Left ventricle myocardium inferior (tissue), 1 donor: ENCODE measurements at regions not wholly inside any gene's neighbourhood (a gene's known extent, or its start where the extent isn't known, plus 50 kb on each side); places are given as distances from the start of the nearest gene placed in this dataset.

Experiments used
- DNase-seq: peaks from one replicate; pipeline ENCODE4 v3.0.0-alpha.2; 2020
- H3K27ac ChIP-seq: fragments of 200-600 bp; replicated peaks from 2 replicates; pipeline ENCODE4 v1.8.0; 2021
- H3K27me3 ChIP-seq: fragments of 200-600 bp; 2 replicates; pipeline ENCODE4 v1.8.0; 2021; ENCODE audit warnings: low read depth
- H3K36me3 ChIP-seq: fragments of 200-600 bp; 2 replicates; pipeline ENCODE4 v1.8.0; 2021
- H3K4me1 ChIP-seq: fragments of 200-600 bp; 2 replicates; pipeline ENCODE4 v1.8.0; 2021
- H3K4me3 ChIP-seq: fragments of 200-600 bp; 2 replicates; pipeline ENCODE4 v1.8.0; 2021; ENCODE audit warnings: mild to moderate bottlenecking, moderate library complexity
- H3K9me3 ChIP-seq: fragments of 200-600 bp; replicated peaks from 2 replicates; pipeline ENCODE4 v1.8.0; 2021
- CTCF ChIP-seq: fragments of 200-600 bp; IDR thresholded peaks from 2 replicates; pipeline ENCODE4 v1.8.0; 2021; ENCODE audit warnings: antibody characterized with exemption, mild to moderate bottlenecking, borderline replicate concordance
- intact Hi-C: fragments of 100-400 bp; cut with micrococcal nuclease; formaldehyde crosslinking; loops from one replicate; pipeline ENCODE4 v1.11.0; 2022
- donor health status: DM: no; HTN: yes; CAD: no; lungs with severe emphysema.

GRCh38 chr18:56162311-56163265 is 475.8 kb downstream of the TXNL1 start:
- Histone ChIP-seq H3K9me3 (no peaks in the 10 kb centered on the region), H3K4me1 (peaks cover 29% of the 10 kb centered on the region), H3K4me3 (no peak overlapping the region), H3K27ac (peak overlapping the region; percentile 84), H3K27me3 (no peaks in the 10 kb centered on the region), H3K36me3 (no peaks in the 10 kb centered on the region)
- no peak for DNase-seq
- no peak for TF ChIP-seq CTCF
- intact Hi-C loops, result no loop called here

- no peak for TF ChIP-seq CTCF
- Histone ChIP-seq H3K4me1 (peaks cover 29% of the 10 kb centered on the region), H3K36me3 (no peaks in the 10 kb centered on the region), H3K27ac (peak overlapping the region; percentile 84), H3K27me3 (no peaks in the 10 kb centered on the region), H3K9me3 (no peaks in the 10 kb centered on the region), H3K4me3 (no peak overlapping the region)
- intact Hi-C loops, result no loop called here
- DNase-seq, result no peak
Measured at GRCh38 chr18:56161566-56162260, 476.7 kb downstream of the TXNL1 start.

GRCh38 chr18:56158676-56159075 is 479.7 kb downstream of the TXNL1 start:
- peaks cover 3% of the 10 kb centered on the region for H3K9me3 ChIP-seq
- no peak overlapping the region for H3K27ac ChIP-seq
- H3K27me3 ChIP-seq, result no peaks in the 10 kb centered on the region
- intact Hi-C loops, result no loop called here
- no peak overlapping the region for H3K4me3 ChIP-seq
- no peak for TF ChIP-seq CTCF
- peaks cover 29% of the 10 kb centered on the region for H3K4me1 ChIP-seq
- no peaks in the 10 kb centered on the region for H3K36me3 ChIP-seq
- no peak for DNase-seq

GRCh38 chr18:56157541-56157940 is 480.9 kb downstream of the TXNL1 start:
- DNase-seq, result no peak
- Histone ChIP-seq H3K4me1 (peaks cover 19% of the 10 kb centered on the region), H3K36me3 (no peaks in the 10 kb centered on the region), H3K27me3 (no peaks in the 10 kb centered on the region), H3K4me3 (no peak overlapping the region), H3K9me3 (peaks cover 3% of the 10 kb centered on the region), H3K27ac (no peak overlapping the region)
- TF ChIP-seq CTCF, result no peak
- intact Hi-C loops, result no loop called here

GRCh38 chr18:56152551-56153310 is 485.7 kb downstream of the TXNL1 start:
- peaks cover 3% of the 10 kb centered on the region for H3K9me3 ChIP-seq
- no peaks in the 10 kb centered on the region for H3K36me3 ChIP-seq
- DNase-seq, result no peak
- no peaks in the 10 kb centered on the region for H3K4me1 ChIP-seq
- no peak overlapping the region for H3K4me3 ChIP-seq
- no peak overlapping the region for H3K27ac ChIP-seq
- TF ChIP-seq CTCF, result no peak
- no peaks in the 10 kb centered on the region for H3K27me3 ChIP-seq
- intact Hi-C loops, result no loop called here
